ENCODE measurements at regions not wholly inside any gene's neighbourhood (a gene's known extent, or its start where the extent isn't known, plus 50 kb on each side); places are given as distances from the start of the nearest gene placed in this dataset.

- no peak for TF ChIP-seq POLR2A (IDR thresholded peaks at IDR 0.05)
- TF ChIP-seq CTCF (IDR thresholded peaks at IDR 0.05), result no peak
Measured at GRCh38 chr13:110788778-110789177, 75.3 kb downstream of the ING1 start.
